Calu3 (cell line): ENCODE measurements at regions not wholly inside any gene's neighbourhood (a gene's known extent, or its start where the extent isn't known, plus 50 kb on each side); places are given as distances from the start of the nearest gene placed in this dataset.

ENCODE experiments used
- BruUV-seq: library from RNA; stranded (reverse); fragments of 400-500 nt; replicated peaks from 2 replicates; lab custom pipeline; 2021; lab: Mats Ljungman, UMichigan
- CTCF ChIA-PET: fragments of 300-600 bp; sonication (Branson Sonifier 250); formaldehyde crosslinking; loops from one replicate; lab custom pipeline; 2022; ENCODE audit warnings: antibody characterized with exemption; lab: Charles Lee
- DNase-seq: peaks from one replicate; pipeline ENCODE4 v3.0.0; 2022
- H3K27ac Mint-ChIP-seq: one replicate; pipeline ENCODE4 v1.8.0; 2022; ENCODE audit warnings: mixed read lengths; ENCODE audit not compliant: unreplicated experiment
- H3K27me3 Mint-ChIP-seq: one replicate; pipeline ENCODE4 v1.8.0; 2022; ENCODE audit warnings: mixed read lengths; ENCODE audit not compliant: unreplicated experiment
- H3K36me3 Mint-ChIP-seq: one replicate; pipeline ENCODE4 v1.8.0; 2022; ENCODE audit warnings: mild to moderate bottlenecking, moderate library complexity, mixed read lengths; ENCODE audit not compliant: insufficient read depth, unreplicated experiment
- H3K4me1 Mint-ChIP-seq: one replicate; pipeline ENCODE4 v1.8.0; 2022; ENCODE audit warnings: mild to moderate bottlenecking, low read depth, mixed read lengths; ENCODE audit not compliant: unreplicated experiment
- H3K4me3 Mint-ChIP-seq: one replicate; pipeline ENCODE4 v1.8.0; 2022; ENCODE audit warnings: mild to moderate bottlenecking, low read depth, moderate library complexity, mixed read lengths; ENCODE audit not compliant: unreplicated experiment
- H3K9me3 Mint-ChIP-seq: one replicate; pipeline ENCODE4 v1.8.0; 2022; ENCODE audit warnings: low read depth, mixed read lengths; ENCODE audit not compliant: unreplicated experiment
- intact Hi-C: fragments of 100-400 bp; cut with micrococcal nuclease; formaldehyde crosslinking; loops from one replicate; pipeline ENCODE4 v1.10.0; 2022; ENCODE audit not compliant: unreplicated experiment
- TF ChIP-seq, protein P1 (sequence below): fragments of 200-600 bp; IDR thresholded peaks from one replicate; pipeline ENCODE4 v1.8.0; 2022; ENCODE audit warnings: antibody characterized with exemption; ENCODE audit not compliant: unreplicated experiment

GRCh38 chr7:25933921-25934320, 218.1 kb upstream of the NFE2L3 start:
- H3K4me1 Mint-ChIP-seq: no peaks in the 10 kb centered on the region
- no peaks in the 10 kb centered on the region for H3K36me3 Mint-ChIP-seq
- intact Hi-C loops: no loop called here
- TF ChIP-seq, protein P1, sequence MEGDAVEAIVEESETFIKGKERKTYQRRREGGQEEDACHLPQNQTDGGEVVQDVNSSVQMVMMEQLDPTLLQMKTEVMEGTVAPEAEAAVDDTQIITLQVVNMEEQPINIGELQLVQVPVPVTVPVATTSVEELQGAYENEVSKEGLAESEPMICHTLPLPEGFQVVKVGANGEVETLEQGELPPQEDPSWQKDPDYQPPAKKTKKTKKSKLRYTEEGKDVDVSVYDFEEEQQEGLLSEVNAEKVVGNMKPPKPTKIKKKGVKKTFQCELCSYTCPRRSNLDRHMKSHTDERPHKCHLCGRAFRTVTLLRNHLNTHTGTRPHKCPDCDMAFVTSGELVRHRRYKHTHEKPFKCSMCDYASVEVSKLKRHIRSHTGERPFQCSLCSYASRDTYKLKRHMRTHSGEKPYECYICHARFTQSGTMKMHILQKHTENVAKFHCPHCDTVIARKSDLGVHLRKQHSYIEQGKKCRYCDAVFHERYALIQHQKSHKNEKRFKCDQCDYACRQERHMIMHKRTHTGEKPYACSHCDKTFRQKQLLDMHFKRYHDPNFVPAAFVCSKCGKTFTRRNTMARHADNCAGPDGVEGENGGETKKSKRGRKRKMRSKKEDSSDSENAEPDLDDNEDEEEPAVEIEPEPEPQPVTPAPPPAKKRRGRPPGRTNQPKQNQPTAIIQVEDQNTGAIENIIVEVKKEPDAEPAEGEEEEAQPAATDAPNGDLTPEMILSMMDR: no peak
- no peak overlapping the region for H3K4me3 Mint-ChIP-seq
- DNase-seq: no peak
- peaks cover 57% of the 10 kb centered on the region for H3K27me3 Mint-ChIP-seq
- CTCF ChIA-PET: no interaction called here
- no TSS peak for BruUV-seq
- H3K9me3 Mint-ChIP-seq: peaks cover 14% of the 10 kb centered on the region
- no peak overlapping the region for H3K27ac Mint-ChIP-seq

GRCh38 chr7:25940086-25940906, 211.7 kb upstream of the NFE2L3 start:
- H3K36me3 Mint-ChIP-seq: no peaks in the 10 kb centered on the region
- intact Hi-C loops: no loop called here
- TF ChIP-seq, protein P1: no peak
- H3K4me3 Mint-ChIP-seq: no peak overlapping the region
- no peaks in the 10 kb centered on the region for H3K9me3 Mint-ChIP-seq
- no peak overlapping the region for H3K27ac Mint-ChIP-seq
- BruUV-seq: no TSS peak
- peaks cover 9% of the 10 kb centered on the region for H3K4me1 Mint-ChIP-seq
- CTCF ChIA-PET: interaction anchor here (0.6 to 0.8 kb wide), 5 partner anchors 13 to 1270 kb away, joined by 3 to 5 read pairs (median 3); no protein-coding TSS in a partner anchor
- peaks cover 44% of the 10 kb centered on the region for H3K27me3 Mint-ChIP-seq
- DNase-seq: no peak

GRCh38 chr7:25944777-25945515, 207.1 kb upstream of the NFE2L3 start:
- Mint-ChIP-seq H3K27ac (no peak overlapping the region), H3K36me3 (no peaks in the 10 kb centered on the region), H3K27me3 (peaks cover 9% of the 10 kb centered on the region), H3K4me3 (no peak overlapping the region), H3K4me1 (peaks cover 9% of the 10 kb centered on the region), H3K9me3 (no peaks in the 10 kb centered on the region)
- intact Hi-C loops: no loop called here
- BruUV-seq: no TSS peak
- CTCF ChIA-PET: interaction anchor here (0.7 kb wide), 1 partner anchor 1018 kb away, joined by 4 read pairs; no protein-coding TSS in a partner anchor
- no peak for DNase-seq
- TF ChIP-seq, protein P1: no peak

DNA sequence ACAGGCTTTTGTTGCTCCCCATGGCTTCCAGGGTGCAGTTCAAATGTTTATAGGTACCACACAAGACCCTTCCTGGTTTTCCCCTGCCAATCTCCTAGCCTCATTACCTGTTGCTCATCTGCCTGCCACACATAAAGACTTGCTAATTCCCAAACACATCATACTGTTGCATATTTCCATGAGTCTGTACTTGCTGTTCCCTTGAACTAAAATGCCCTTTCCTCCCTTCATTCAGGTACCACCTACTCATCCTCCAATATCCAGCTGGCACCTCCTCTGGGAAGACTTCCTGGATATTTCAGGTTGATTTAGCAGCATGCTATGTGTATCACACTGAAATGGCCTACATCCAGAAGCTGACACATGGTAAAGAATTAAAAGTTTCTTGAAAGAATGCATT, 206.4 kb upstream of the NFE2L3 start:
- no TSS peak for BruUV-seq
- H3K9me3 Mint-ChIP-seq: no peaks in the 10 kb centered on the region
- no peak overlapping the region for H3K4me3 Mint-ChIP-seq
- CTCF ChIA-PET: no interaction called here
- intact Hi-C loops: no loop called here
- no peak overlapping the region for H3K27ac Mint-ChIP-seq
- TF ChIP-seq, protein P1: no peak
- DNase-seq: no peak
- peaks cover 4% of the 10 kb centered on the region for H3K36me3 Mint-ChIP-seq
- H3K27me3 Mint-ChIP-seq: peaks cover 3% of the 10 kb centered on the region
- H3K4me1 Mint-ChIP-seq: peaks cover 5% of the 10 kb centered on the region
